ENCODE measurements at regions not wholly inside any gene's neighbourhood (a gene's known extent, or its start where the extent isn't known, plus 50 kb on each side); places are given as distances from the start of the nearest gene placed in this dataset.

- TF ChIP-seq TCF7L2 (IDR thresholded peaks at IDR 0.05; ENCODE audit: low read depth, low read length), result no peak
- no peak for TF ChIP-seq PREB (CRISPR knock-in tag; IDR thresholded peaks at IDR 0.05)
- TF ChIP-seq POLR2A (IDR thresholded peaks at IDR 0.05; ENCODE audit: insufficient read depth in 1 of 2, low read depth in 2 of 2, low read length in 2 of 2), result no peak
- no peak for TF ChIP-seq JUN (CRISPR knock-in tag; IDR thresholded peaks at IDR 0.05)
- TF ChIP-seq YY1 (IDR thresholded peaks at IDR 0.05; ENCODE audit: insufficient read depth, insufficient replicate concordance, low read depth, low read length), result no peak
These were observed 79.2 kb downstream of the LLPH start for GRCh38 chr12:66051361-66051760.

All from HepG2 (cell line).